ENCODE measurements at regions not wholly inside any gene's neighbourhood (a gene's known extent, or its start where the extent isn't known, plus 50 kb on each side); places are given as distances from the start of the nearest gene placed in this dataset.

GRCh38 chr19:30273184-30273583, 99.0 kb upstream of the ZNF536 start:
- Histone ChIP-seq H3K4me1 (ENCODE audit: insufficient read depth, low read length, poor library complexity, severe bottlenecking) (no peaks in the 10 kb centered on the region), H3K27me3 (replicated peaks; ENCODE audit: insufficient read depth, low read depth, low read length, poor library complexity) (no peaks in the 10 kb centered on the region), H3K36me3 (ENCODE audit: insufficient read depth, low read length, poor library complexity, severe bottlenecking) (no peaks in the 10 kb centered on the region), H3K4me3 (ENCODE audit: low read depth, low read length, poor library complexity, severe bottlenecking) (no peak overlapping the region), H3K9me3 (ENCODE audit: low read depth, low read length, poor library complexity, severe bottlenecking) (no peaks in the 10 kb centered on the region), H3K27ac (ENCODE audit: low read depth, low read length, poor library complexity, severe bottlenecking) (no peak overlapping the region)
- TF ChIP-seq EZH2 (IDR thresholded peaks at IDR 0.05; ENCODE audit: borderline replicate concordance, low read depth, low read length, poor library complexity, severe bottlenecking): no peak
- no peak for TF ChIP-seq CTCF (conservative IDR thresholded peaks at IDR 0.05; ENCODE audit: low read depth, low read length)
- BruUV-seq (replicated peaks): no TSS peak
- intact Hi-C loops (cut with micrococcal nuclease; ENCODE audit: unreplicated experiment): no loop called here
- DNase-seq (ENCODE audit: low spot score): no peak
- POLR2A ChIA-PET (ENCODE audit: low non-redundant PET): no interaction called here
- CTCF ChIA-PET: no interaction called here

GRCh38 chr19:30274987-30275386, 97.2 kb upstream of the ZNF536 start:
- H3K4me3 ChIP-seq (ENCODE audit: low read depth, low read length, poor library complexity, severe bottlenecking): no peak overlapping the region
- TF ChIP-seq EZH2 (IDR thresholded peaks at IDR 0.05; ENCODE audit: borderline replicate concordance, low read depth, low read length, poor library complexity, severe bottlenecking) (no peak), CTCF (conservative IDR thresholded peaks at IDR 0.05; ENCODE audit: low read depth, low read length) (no peak)
- H3K4me1 ChIP-seq (ENCODE audit: insufficient read depth, low read length, poor library complexity, severe bottlenecking): no peaks in the 10 kb centered on the region
- H3K36me3 ChIP-seq (ENCODE audit: insufficient read depth, low read length, poor library complexity, severe bottlenecking): no peaks in the 10 kb centered on the region
- DNase-seq (ENCODE audit: low spot score): no peak
- H3K27me3 ChIP-seq (replicated peaks; ENCODE audit: insufficient read depth, low read depth, low read length, poor library complexity): no peaks in the 10 kb centered on the region
- H3K9me3 ChIP-seq (ENCODE audit: low read depth, low read length, poor library complexity, severe bottlenecking): no peaks in the 10 kb centered on the region
- ChIA-PET CTCF (no interaction called here), POLR2A (ENCODE audit: low non-redundant PET) (no interaction called here)
- no TSS peak for BruUV-seq (replicated peaks)
- no peak overlapping the region for H3K27ac ChIP-seq (ENCODE audit: low read depth, low read length, poor library complexity, severe bottlenecking)
- intact Hi-C loops (cut with micrococcal nuclease; ENCODE audit: unreplicated experiment): no loop called here

- no peak for TF ChIP-seq CTCF (conservative IDR thresholded peaks at IDR 0.05; ENCODE audit: low read depth, low read length)
- TF ChIP-seq EZH2 (IDR thresholded peaks at IDR 0.05; ENCODE audit: borderline replicate concordance, low read depth, low read length, poor library complexity, severe bottlenecking): no peak
- DNase-seq (ENCODE audit: low spot score): no peak
- Histone ChIP-seq H3K4me1 (ENCODE audit: insufficient read depth, low read length, poor library complexity, severe bottlenecking) (no peaks in the 10 kb centered on the region), H3K36me3 (ENCODE audit: insufficient read depth, low read length, poor library complexity, severe bottlenecking) (no peaks in the 10 kb centered on the region), H3K27ac (ENCODE audit: low read depth, low read length, poor library complexity, severe bottlenecking) (no peak overlapping the region), H3K9me3 (ENCODE audit: low read depth, low read length, poor library complexity, severe bottlenecking) (no peaks in the 10 kb centered on the region), H3K4me3 (ENCODE audit: low read depth, low read length, poor library complexity, severe bottlenecking) (no peak overlapping the region), H3K27me3 (replicated peaks; ENCODE audit: insufficient read depth, low read depth, low read length, poor library complexity) (no peaks in the 10 kb centered on the region)
- POLR2A ChIA-PET (ENCODE audit: low non-redundant PET): interaction anchor here (0.6 kb wide), 1 partner anchor 470 kb away, joined by 14 read pairs; no protein-coding TSS in a partner anchor
- CTCF ChIA-PET: interaction anchor here (0.6 kb wide), 1 partner anchor 419 kb away, joined by 5 read pairs; no protein-coding TSS in a partner anchor
- intact Hi-C loops (cut with micrococcal nuclease; ENCODE audit: unreplicated experiment): no loop called here
- BruUV-seq (replicated peaks): no TSS peak
Measured at GRCh38 chr19:30276011-30276882, 95.9 kb upstream of the ZNF536 start.
